HG02938 (cell line): ENCODE measurements at regions not wholly inside any gene's neighbourhood (a gene's known extent, or its start where the extent isn't known, plus 50 kb on each side); places are given as distances from the start of the nearest gene placed in this dataset.
"Not testable (repeated sequence)": the region's sequence is repeated elsewhere in the genome, so short reads cannot be mapped to it uniquely, and the experiment has no call there.

Source experiments
- ATAC-seq: cut with Tn5 transposase; IDR thresholded peaks from one replicate; pipeline ENCODE4 v1.9.1; 2021; ENCODE audit warnings: mild to moderate bottlenecking, moderate library complexity; ENCODE audit not compliant: unreplicated experiment

DNA sequence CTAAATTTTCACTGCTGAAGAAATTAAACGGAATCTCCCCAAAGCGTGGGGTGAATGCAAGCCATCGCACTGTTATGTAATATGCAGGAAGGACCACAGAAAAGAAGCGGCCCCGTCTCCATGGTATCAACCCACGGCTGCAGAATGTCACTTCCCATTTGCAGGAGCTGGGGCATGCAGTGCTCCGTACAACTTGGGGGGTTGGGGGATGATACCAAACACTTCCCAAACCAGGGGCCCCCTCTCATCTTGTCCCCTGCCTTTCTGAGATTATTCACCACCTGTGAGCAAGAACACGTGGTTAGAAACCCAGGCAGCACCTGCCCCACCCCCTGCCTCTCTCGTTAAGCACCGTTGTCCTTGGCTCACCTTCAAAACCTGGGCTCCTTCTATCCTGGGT is 505.1 kb upstream of the TMEM132C start:
- ATAC-seq, result no peak

- no peak for ATAC-seq
Measured at GRCh38 chr12:127767656-127768055, 499.3 kb upstream of the TMEM132C start.

GRCh38 chr12:127770118-127770517 is 496.9 kb upstream of the TMEM132C start:
- no peak for ATAC-seq

DNA sequence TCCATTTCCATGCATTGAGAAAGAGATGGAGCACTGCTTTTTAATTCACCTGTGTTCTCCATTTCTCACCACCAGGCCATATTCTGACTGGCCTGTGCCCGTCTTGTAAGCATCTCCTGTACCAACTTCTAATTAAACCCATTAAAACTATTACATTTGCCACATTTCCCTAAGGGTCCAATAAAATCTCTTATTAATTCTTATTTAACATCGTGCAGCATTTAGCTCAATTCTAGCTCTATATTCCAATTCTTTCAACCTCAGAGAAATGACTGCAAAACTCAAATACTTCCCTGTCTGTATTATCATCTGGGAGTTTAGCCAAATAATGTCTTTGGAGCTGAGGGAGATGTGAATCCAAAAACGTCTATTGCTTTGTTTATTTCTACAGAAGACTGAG is 495.4 kb upstream of the TMEM132C start:
- no peak for ATAC-seq

DNA sequence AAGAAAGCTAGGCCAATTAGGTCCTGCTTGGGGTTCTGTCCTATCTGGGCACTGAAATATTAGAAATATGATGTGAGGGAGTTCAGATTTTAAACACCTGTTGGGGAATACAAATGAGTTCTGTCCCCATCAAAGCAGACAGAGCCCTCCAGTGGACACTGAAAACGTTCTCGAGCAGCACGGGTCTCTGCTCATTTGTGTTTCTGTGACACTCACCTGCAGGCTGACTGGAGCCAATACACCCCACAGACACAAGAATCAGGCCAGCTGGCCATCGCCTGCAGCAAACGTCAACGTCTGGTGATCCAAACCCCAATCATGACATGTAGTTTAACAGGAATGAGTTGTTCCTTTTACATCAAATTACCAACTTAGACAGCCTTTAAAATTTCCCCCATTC is 493.4 kb upstream of the TMEM132C start:
- no peak for ATAC-seq

DNA sequence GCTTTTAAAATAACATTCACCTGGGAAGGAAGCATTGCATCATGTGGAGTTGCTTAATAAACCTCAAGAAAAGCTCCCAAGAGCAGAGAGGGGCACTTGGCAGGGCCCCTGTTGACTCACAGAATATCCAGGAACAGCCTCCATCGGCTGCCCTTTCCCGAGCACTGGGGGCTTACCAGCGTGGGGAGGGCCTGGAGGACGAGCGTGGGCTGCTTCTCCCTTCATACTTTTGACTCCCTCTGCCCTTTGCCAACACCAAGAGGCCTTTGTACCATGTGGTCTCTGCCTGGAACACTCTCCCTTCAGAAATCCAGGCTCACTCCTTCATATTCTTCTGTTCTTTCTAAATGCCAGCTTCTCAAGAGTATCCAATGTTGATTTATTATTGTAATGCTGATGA is 492.1 kb upstream of the TMEM132C start:
- no peak for ATAC-seq

DNA sequence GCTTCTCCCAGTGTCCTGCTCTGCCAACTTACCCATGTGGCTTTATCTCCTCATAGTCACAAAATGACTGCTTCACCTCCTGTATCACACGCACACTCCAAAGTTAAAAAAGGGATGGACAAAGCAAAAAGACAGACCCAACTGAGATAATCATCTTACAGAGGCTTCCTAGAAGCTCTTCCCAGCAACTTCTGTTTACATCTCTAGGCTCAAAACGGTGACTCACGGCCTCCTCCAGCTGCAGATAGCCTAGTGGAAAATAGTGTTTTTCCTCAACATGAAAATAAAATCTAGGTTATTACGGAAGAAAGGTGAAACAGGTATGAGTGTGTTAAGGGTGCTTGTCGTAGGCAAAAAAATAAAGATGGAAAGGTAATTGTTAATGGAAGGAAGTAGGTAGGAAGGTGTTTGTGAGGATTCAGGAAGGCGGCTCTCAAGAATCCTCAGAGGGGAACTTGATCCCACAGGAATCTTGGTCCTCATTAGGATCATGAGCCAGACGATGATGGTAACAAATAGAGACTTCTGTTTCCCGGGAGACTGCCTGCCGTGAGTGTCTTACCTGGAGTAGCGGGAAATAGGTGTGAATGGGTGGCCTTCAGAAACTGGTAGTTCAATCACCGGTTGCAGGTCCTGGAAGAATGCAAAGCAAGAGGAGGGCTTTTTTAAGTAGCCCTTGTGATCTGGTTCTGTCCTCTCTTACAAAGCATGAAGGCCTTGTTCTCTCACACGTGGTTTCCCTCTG is 487.5 kb upstream of the TMEM132C start:
- no peak for ATAC-seq

DNA sequence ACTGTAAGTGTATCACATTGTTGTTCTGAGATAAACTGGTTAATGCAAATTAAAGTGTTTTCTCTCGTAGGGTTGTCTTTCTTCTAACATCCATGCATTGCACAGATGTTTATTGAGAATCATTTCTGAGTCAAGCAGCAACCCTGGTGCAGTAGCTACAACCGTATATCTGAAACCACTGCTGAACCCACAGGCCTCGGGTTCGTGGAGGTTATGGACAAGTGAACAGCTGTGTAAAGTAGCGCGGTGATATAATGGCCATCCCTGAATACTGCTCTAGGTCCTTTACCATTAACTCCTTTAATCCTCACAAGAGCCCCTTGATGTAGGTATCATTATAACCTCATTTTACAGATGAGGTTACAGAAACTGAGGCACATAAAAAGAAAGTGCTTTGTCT is 486.1 kb upstream of the TMEM132C start:
- ATAC-seq, result no peak

DNA sequence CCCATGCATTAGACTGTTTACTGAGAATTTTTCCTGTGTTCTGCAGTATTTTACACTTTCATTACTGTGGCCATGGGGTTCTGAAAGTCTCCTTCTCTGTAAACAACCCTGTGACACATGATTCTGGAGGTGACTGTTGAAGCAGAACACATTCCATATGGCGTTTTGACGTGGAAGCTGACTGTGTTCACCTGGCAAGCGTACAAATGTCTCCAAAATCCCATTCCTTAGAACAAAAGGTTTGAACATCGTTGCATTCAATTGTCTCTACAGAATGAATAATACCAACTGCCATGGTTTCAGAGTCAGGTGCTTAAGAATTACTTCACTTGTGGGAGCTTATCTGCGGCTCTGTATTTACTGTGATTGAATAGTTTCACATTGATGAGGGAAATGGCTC is 485.6 kb upstream of the TMEM132C start:
- ATAC-seq, result no peak

DNA sequence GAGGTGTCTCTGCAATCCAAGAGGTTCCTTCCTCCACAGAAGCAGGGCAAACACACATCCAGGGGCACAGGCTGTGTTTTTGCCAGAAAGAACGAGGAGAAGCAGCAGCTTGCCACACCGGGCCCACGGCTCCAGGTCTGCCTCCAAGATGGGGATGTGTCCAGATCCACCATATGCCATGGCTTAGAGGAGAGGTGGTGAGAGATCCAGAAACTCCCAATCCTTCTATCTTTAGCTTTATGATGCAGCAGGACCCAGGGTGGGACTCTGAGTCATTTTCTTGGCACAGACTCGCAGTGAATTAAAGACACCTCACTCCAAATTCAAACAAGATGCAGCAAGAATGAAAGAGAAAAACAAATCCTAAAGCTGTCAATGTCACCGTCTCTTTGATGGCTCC is 481.4 kb upstream of the TMEM132C start:
- no peak for ATAC-seq

DNA sequence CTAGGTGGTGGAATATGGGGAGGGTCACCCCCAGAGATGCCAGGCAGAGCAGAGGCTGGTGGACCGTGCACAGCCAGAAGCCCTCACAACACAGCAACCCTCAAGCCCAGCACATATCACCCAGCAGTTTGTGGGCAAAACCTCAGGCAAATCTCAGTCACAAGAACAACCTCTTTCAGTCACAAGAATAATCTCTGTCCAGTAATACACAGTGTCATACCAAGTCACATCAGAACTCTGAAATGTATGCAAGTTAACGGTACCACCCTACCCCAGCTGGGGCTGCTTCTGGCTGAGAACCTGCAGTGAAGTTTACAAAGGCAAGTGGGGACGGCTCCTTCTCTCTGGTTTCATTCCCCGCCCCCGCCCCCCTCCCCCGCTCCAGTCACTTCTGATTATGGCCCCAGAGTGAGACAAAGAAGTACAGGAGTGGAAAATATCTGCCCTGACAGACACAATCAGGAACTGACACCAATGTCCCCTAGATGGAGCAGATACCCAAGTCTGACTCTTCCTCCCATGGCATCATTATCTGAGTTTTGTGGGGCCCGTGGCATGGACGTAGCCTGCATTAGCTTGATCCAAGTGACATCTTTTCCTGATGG is 480.9 kb upstream of the TMEM132C start:
- no peak for ATAC-seq

- no peak for ATAC-seq
Measured at GRCh38 chr12:127787544-127787943, 479.4 kb upstream of the TMEM132C start.

DNA sequence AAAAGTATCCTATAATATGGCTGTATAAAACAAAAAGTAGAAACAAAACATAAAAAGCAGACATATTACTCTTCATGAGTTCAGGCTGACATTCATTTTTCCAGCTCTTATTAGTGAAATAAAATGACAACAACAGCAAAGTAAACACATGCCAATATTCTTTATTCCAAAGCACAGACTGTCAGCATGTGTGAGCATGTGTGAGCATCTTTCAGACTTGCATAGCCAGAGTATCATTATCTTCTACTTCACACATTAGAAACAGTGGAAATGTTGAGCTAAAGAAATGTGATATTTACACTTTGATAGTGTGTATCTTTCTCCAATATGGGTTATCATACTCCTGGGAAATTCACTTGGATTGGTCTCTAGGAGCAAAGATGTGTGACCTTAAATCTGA is 476.6 kb upstream of the TMEM132C start:
- no peak for ATAC-seq

GRCh38 chr12:127791217-127791616 is 475.8 kb upstream of the TMEM132C start:
- no peak for ATAC-seq

DNA sequence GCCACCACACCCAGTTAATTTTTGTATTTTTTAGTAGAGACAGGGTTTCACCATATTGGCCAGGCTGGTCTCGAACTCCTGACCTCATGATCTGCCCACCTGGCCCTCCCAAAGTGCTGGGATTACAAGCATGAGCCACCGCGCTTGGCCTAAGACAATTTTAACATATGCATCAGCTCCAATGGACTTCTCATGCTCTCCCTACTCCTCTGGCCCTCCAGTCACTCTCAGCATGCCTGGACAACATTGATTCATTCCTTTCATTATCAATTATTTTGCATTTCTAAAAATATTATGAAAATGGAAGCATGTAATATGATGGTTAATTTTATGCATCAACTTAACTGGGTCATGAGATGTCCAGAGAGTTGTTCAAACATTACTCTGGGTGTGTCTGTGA is 469.1 kb upstream of the TMEM132C start:
- no peak for ATAC-seq

DNA sequence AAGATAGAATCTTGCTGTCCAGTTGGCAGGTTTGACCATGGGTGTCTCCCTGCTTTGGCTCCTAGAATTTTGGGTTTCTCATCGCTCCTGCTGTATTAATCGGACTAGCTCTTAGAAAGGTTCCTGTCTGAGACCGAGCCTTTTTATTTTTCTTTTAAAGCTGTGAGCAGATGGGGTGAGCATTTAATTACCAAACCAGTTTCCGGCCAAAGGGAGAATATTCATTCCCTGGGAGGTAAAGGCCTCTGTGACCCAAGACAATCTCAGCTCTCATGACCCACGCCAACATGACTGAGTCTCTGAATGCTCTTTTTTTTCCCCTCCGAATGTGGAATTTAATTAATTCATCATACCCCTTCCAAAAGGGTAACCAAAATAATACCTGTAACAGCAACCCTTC is 464.7 kb upstream of the TMEM132C start:
- no peak for ATAC-seq

DNA sequence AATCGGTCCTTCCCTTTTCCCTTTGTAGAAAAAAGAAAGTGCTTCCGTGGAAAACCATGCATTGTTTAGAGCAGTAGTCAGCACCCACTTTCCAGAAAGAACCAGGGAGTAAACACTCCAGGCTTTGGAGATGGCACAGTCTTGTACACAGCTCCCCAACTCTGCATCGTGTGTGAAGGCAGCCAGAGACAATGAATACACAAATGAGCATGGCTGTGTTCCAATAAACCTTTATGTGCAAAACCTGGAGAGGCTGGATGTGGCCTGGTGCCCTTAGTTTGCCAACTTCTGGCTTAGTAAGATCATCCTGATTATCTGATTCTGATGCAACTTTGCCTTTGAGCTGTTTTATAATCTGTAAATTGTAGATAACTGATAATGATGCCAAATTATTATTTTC is 463.4 kb upstream of the TMEM132C start:
- ATAC-seq, result no peak

GRCh38 chr12:127809275-127809674 is 457.7 kb upstream of the TMEM132C start:
- ATAC-seq, result no peak

DNA sequence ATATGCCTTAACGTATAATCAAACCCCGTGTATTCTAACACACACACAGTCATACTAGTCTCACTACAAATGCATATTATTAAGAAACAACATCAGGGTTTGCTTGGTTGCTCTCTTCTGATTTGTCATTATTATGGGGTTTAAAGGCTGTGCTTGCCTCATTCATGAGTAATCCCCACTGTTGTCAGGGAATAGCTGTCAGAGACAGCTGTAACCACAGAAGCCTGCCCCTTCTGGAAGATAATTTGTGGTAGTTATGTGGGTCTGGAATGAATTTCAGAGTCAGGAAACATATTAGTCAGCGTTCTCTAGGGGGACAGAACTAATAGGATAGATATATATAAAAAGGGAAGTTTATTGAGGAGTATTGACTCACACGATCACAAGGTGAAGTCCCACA is 456.9 kb upstream of the TMEM132C start:
- ATAC-seq, result no peak

DNA sequence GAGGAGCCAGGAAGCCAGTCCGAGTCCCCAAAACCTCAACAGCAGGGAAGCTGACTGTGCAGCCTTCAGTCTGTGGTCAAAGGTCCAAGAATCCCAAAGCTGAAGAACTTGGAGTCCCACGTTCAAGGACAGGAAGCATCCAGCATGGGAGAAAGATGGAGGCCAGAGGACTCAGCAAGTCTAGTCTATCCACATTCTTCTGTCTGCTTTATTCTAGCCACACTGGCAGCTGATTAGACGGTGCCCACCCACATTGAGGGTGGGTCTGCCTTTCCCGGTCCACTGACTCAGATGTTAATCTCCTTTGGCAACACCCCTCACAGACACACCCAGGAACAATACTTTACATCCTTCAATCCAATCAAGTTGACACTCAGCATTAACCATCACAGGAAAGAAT is 456.5 kb upstream of the TMEM132C start:
- ATAC-seq, result not testable (repeated sequence)

DNA sequence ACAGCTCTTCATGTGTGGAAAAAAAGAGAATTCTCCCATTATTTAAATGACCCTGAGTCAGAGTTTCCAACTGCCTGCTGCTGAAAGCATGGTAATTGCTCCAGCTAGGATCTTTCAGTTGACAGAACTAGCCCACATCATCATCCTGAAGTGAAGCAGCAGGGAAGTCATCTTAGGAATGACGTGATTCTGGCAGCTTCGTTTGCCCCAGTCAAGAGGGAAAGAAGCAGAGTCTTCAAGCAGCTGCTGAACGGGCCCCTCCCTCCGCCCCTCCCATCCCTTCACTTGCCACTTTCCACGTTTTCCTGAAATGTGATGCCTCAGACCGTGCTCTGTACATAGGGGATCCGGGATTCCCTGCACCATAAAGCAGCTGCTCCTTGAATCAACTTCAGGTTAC is 455.0 kb upstream of the TMEM132C start:
- ATAC-seq, result no peak

GRCh38 chr12:127813147-127813546 is 453.8 kb upstream of the TMEM132C start:
- no peak for ATAC-seq

GRCh38 chr12:127819056-127819455 is 447.9 kb upstream of the TMEM132C start:
- ATAC-seq, result no peak
